WI38 (cell line): ENCODE measurements at regions not wholly inside any gene's neighbourhood (a gene's known extent, or its start where the extent isn't known, plus 50 kb on each side); places are given as distances from the start of the nearest gene placed in this dataset.

Experiments used
- H3K4me3 ChIP-seq: 2 replicates; pipeline ENCODE4 v1.5.1; 2011; ENCODE audit warnings: low read depth, mild to moderate bottlenecking, control low read depth, low read length
- TF ChIP-seq, protein P1 (sequence below): IDR thresholded peaks from 2 replicates; pipeline ENCODE4 v1.5.1; 2012; ENCODE audit warnings: low read depth, mild to moderate bottlenecking, control low read depth, low read length

DNA sequence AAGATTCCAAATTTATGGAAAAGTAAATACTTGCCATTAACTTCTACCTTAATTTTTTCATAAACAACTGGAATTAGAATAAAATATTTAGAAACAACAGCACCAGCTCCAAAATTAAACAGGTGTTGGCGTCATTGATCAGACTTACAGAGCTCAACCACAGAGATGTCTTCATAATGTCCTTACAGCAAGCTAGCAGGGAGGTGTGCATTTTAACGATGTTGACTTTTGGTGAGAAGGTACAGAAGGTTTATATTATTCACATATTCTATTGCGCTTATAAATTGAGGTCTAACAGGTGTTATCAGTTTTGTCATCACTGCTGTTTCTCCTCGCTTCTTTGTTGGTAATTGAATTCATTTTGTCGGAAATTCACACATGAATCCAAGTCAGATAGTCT is 226.2 kb upstream of the CA10 start:
- no peak overlapping the region for H3K4me3 ChIP-seq
- TF ChIP-seq, protein P1, sequence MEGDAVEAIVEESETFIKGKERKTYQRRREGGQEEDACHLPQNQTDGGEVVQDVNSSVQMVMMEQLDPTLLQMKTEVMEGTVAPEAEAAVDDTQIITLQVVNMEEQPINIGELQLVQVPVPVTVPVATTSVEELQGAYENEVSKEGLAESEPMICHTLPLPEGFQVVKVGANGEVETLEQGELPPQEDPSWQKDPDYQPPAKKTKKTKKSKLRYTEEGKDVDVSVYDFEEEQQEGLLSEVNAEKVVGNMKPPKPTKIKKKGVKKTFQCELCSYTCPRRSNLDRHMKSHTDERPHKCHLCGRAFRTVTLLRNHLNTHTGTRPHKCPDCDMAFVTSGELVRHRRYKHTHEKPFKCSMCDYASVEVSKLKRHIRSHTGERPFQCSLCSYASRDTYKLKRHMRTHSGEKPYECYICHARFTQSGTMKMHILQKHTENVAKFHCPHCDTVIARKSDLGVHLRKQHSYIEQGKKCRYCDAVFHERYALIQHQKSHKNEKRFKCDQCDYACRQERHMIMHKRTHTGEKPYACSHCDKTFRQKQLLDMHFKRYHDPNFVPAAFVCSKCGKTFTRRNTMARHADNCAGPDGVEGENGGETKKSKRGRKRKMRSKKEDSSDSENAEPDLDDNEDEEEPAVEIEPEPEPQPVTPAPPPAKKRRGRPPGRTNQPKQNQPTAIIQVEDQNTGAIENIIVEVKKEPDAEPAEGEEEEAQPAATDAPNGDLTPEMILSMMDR = no peak

DNA sequence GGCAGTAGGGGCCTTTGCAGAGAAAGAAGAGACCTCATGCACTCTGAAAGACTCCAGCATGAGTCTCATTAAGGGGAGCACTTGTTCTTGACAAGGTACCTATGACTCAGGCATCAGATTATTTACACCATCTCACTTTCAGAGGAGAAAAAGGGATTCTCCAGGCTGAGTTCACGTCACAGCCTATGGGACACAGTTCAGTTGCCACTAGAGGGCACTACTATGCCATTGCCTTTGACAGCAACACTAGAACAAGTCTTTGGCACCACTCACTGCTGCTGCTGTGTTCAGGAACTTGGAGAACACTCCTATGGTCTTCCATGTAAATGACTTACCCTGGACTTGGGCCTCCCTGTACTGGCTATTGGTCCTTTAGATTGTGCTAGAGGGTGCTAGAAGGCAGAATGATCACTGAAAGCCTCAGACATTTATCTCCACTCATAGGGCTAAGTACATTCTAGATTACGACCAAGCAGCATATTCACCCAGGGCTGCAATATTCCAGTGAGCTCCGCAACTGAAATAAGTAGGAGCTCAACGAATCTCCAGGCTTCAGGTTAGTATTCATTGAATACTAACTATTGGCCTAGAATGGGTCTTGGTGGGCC is 225.1 kb upstream of the CA10 start:
- H3K4me3 ChIP-seq = no peak overlapping the region
- TF ChIP-seq, protein P1 = no peak

DNA sequence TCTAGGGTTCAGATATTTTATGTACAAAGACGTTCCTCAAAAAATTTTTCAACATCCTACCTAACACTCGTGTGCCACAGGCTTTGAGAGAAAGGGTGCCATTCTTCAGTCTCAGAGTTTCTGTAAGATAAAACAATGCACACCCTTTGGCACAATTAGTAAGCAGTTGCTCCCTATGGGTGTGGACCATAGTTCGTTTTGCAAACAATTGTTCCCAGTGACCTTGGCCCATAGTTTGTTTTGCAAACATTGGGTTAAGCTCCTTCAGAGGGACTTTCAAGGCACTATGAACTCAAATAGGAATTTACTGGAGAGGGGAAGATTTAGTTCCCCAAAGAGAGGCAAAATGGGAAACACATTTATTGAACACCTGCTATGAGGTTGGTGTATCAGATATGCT is 220.3 kb upstream of the CA10 start:
- TF ChIP-seq, protein P1 = no peak

DNA sequence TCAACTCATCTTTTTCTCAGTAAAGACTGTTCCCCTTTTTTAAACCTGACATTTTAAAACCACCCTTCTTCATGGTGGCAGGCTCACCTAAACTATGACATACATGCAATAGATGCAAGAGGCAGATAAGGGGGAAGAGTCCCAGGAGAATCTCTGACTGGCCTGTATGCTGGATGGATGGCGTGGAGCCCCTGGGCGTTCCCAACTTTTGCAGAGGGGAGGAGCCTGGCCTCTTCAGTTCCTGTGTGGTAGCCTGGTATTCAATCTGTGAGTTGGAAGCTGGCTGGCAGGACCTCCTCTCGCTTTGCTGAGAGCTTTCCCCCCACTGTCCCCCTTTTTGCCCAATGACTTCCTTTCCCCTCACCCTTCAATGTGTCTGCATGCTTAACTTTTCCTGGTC is 217.6 kb upstream of the CA10 start:
- H3K4me3 ChIP-seq = no peak overlapping the region
- TF ChIP-seq, protein P1 = no peak

More for the DNA sequence above, 220.3 kb upstream of the CA10 start:
- no peak overlapping the region for H3K4me3 ChIP-seq

DNA sequence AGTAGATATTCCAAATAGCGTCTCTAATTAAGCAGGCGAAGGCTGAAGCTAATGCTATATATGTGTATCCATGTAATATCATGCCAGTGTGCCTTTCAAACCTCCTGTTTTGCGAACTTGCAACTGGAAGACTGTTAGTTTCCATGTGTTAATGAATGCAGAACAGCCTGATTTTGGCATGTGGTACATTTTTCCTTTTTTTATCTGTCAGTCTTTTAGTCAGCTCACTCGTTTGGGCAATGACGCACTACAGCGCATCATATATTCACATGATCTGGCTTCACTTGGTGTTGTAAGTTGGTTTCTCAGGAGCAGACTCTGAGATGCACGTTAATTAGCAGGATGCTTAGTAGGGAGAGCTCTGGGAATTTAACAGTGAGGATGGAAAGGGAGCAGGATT is 210.4 kb upstream of the CA10 start:
- TF ChIP-seq, protein P1 = no peak

DNA sequence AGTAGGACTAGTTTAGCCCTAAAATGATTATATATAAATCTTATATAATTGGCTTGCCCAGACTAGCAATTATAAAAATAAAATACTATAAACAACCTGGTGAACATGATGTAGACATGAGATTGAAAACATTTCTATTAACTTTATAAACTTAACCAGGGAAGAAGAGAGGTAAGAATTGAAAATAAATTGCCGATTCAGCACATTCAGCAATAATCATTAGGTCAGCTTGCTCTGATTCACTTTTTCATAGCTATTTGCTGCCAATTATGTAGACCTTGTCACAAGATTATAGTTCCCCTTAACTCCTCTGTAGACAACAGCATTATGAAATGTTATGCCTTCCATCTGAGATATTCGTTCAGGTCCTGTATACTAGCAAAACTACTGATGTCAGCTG is 199.3 kb upstream of the CA10 start:
- no peak overlapping the region for H3K4me3 ChIP-seq
- TF ChIP-seq, protein P1 = no peak

More for the DNA sequence above, 210.4 kb upstream of the CA10 start:
- H3K4me3 ChIP-seq = no peak overlapping the region

DNA sequence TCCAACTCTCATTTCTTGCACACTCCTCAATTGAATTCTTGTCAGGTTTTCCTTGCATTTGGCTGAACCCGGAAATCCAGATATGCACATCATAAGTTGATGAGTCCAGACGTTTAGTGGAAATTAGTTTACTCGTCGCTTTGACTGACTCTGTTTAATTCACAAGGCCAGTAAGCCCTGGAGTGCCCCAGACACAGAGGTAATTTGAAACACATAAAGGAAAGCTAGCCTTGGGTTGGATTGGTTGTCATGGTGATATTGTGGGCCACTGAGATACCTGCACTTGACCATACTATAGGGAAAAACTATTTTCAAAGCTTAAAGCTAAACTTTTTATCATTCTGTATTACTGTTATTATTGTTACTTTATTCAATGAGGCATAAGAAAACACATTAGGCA is 178.3 kb upstream of the CA10 start:
- TF ChIP-seq, protein P1 = no peak
- no peak overlapping the region for H3K4me3 ChIP-seq
